Activated gamma-delta T cell (primary cell): ENCODE measurements at regions not wholly inside any gene's neighbourhood (a gene's known extent, or its start where the extent isn't known, plus 50 kb on each side); places are given as distances from the start of the nearest gene placed in this dataset.

Source experiments
- DNase-seq: peaks from one replicate; lab custom pipeline; 2025; lab: John Stamatoyannopoulos, UW

- no peak for DNase-seq
Observed at GRCh38 chr1:30514137-30514654, 209.2 kb downstream of the MATN1 start.

GRCh38 chr1:30513396-30514136 is 209.8 kb downstream of the MATN1 start:
- no peak for DNase-seq

- no peak for DNase-seq
Observed at GRCh38 chr1:30512914-30513265, 210.5 kb downstream of the MATN1 start.

GRCh38 chr1:30511991-30512913 is 211.1 kb downstream of the MATN1 start:
- no peak for DNase-seq

- DNase-seq, result no peak
Observed at GRCh38 chr1:30511563-30511962, 211.8 kb downstream of the MATN1 start.

- no peak for DNase-seq
Observed at GRCh38 chr1:30511106-30511505, 212.3 kb downstream of the MATN1 start.

GRCh38 chr1:30509670-30510069 is 213.7 kb downstream of the MATN1 start:
- DNase-seq, result no peak

GRCh38 chr1:30508611-30509010 is 214.8 kb downstream of the MATN1 start:
- no peak for DNase-seq

- no peak for DNase-seq
Observed at GRCh38 chr1:30508175-30508448, 215.3 kb downstream of the MATN1 start.

- no peak for DNase-seq
Observed at GRCh38 chr1:30507401-30508174, 215.8 kb downstream of the MATN1 start.

GRCh38 chr1:30507016-30507312 is 216.4 kb downstream of the MATN1 start:
- no peak for DNase-seq

GRCh38 chr1:30506291-30507015 is 216.9 kb downstream of the MATN1 start:
- DNase-seq, result no peak

GRCh38 chr1:30505853-30506252 is 217.5 kb downstream of the MATN1 start:
- no peak for DNase-seq

GRCh38 chr1:30492451-30492850 is 230.9 kb downstream of the MATN1 start:
- DNase-seq, result no peak

GRCh38 chr1:30491831-30492230 is 231.6 kb downstream of the MATN1 start:
- DNase-seq, result no peak

- DNase-seq, result no peak
Observed at GRCh38 chr1:30490554-30491053, 232.8 kb downstream of the MATN1 start.

- no peak for DNase-seq
Observed at GRCh38 chr1:30489737-30490389, 233.5 kb downstream of the MATN1 start.

- no peak for DNase-seq
Observed at GRCh38 chr1:30488324-30488913, 235.0 kb downstream of the MATN1 start.

GRCh38 chr1:30487042-30487441 is 236.3 kb downstream of the MATN1 start:
- DNase-seq, result no peak

GRCh38 chr1:30485072-30485471 is 238.3 kb downstream of the MATN1 start:
- no peak for DNase-seq

GRCh38 chr1:30484668-30485067 is 238.7 kb downstream of the MATN1 start:
- no peak for DNase-seq
